ENCODE measurements at regions not wholly inside any gene's neighbourhood (a gene's known extent, or its start where the extent isn't known, plus 50 kb on each side); places are given as distances from the start of the nearest gene placed in this dataset.

GRCh38 chr1:82420584-82420983 lies 619.9 kb downstream of the ADGRL2 start:
- DNase-seq (ENCODE audit: low spot score) (no peak), ATAC-seq (ENCODE audit: low read depth) (no peak)
- no peak overlapping the region for H3K4me3 ChIP-seq (ENCODE audit: severe bottlenecking)
- TF ChIP-seq, protein P1, sequence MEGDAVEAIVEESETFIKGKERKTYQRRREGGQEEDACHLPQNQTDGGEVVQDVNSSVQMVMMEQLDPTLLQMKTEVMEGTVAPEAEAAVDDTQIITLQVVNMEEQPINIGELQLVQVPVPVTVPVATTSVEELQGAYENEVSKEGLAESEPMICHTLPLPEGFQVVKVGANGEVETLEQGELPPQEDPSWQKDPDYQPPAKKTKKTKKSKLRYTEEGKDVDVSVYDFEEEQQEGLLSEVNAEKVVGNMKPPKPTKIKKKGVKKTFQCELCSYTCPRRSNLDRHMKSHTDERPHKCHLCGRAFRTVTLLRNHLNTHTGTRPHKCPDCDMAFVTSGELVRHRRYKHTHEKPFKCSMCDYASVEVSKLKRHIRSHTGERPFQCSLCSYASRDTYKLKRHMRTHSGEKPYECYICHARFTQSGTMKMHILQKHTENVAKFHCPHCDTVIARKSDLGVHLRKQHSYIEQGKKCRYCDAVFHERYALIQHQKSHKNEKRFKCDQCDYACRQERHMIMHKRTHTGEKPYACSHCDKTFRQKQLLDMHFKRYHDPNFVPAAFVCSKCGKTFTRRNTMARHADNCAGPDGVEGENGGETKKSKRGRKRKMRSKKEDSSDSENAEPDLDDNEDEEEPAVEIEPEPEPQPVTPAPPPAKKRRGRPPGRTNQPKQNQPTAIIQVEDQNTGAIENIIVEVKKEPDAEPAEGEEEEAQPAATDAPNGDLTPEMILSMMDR (IDR thresholded peaks at IDR 0.05; ENCODE audit: poor library complexity, severe bottlenecking): no peak
- H3K36me3 ChIP-seq (ENCODE audit: low read depth): no peaks in the 10 kb centered on the region
- H3K27me3 ChIP-seq (ENCODE audit: insufficient read depth, poor library complexity, severe bottlenecking): no peaks in the 10 kb centered on the region
- no peaks in the 10 kb centered on the region for H3K9me3 ChIP-seq (ENCODE audit: severe bottlenecking)
- H3K27ac ChIP-seq (ENCODE audit: poor library complexity, severe bottlenecking): no peak overlapping the region
- no peaks in the 10 kb centered on the region for H3K4me1 ChIP-seq (ENCODE audit: insufficient read depth, poor library complexity, severe bottlenecking)

DNA sequence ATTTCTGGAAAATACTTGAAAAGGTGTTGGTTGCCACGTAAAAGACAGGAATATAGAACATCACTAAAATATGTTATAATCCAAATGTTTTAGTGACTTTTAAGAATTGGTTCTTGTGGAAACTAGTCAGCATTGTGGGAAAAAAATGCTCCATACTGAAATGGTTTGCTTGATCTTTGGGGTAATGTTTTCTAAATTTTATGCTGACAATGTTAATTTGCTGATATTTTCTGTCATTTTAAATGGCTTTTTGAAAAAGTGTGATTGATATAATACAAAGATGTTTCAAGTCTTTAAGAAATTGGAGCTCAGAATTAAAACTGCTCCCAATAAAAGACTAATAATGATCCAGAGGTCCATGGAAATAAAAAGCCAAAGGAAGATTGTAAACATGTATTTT lies 610.9 kb downstream of the ADGRL2 start:
- no peaks in the 10 kb centered on the region for H3K9me3 ChIP-seq (ENCODE audit: severe bottlenecking)

GRCh38 chr1:82405333-82405732 lies 604.6 kb downstream of the ADGRL2 start:
- Histone ChIP-seq H3K4me1 (ENCODE audit: insufficient read depth, poor library complexity, severe bottlenecking) (no peaks in the 10 kb centered on the region), H3K36me3 (ENCODE audit: low read depth) (no peaks in the 10 kb centered on the region), H3K4me3 (ENCODE audit: severe bottlenecking) (no peak overlapping the region), H3K9me3 (ENCODE audit: severe bottlenecking) (no peaks in the 10 kb centered on the region), H3K27me3 (ENCODE audit: insufficient read depth, poor library complexity, severe bottlenecking) (no peaks in the 10 kb centered on the region), H3K27ac (ENCODE audit: poor library complexity, severe bottlenecking) (no peak overlapping the region)
- no peak for ATAC-seq (ENCODE audit: low read depth)
- DNase-seq (ENCODE audit: low spot score): no peak
- TF ChIP-seq, protein P1 (IDR thresholded peaks at IDR 0.05; ENCODE audit: poor library complexity, severe bottlenecking): no peak

More for the DNA sequence above, 610.9 kb downstream of the ADGRL2 start:
- Histone ChIP-seq H3K4me3 (ENCODE audit: severe bottlenecking) (no peak overlapping the region), H3K27ac (ENCODE audit: poor library complexity, severe bottlenecking) (no peak overlapping the region), H3K36me3 (ENCODE audit: low read depth) (no peaks in the 10 kb centered on the region), H3K27me3 (ENCODE audit: insufficient read depth, poor library complexity, severe bottlenecking) (no peaks in the 10 kb centered on the region), H3K4me1 (ENCODE audit: insufficient read depth, poor library complexity, severe bottlenecking) (no peaks in the 10 kb centered on the region)
- DNase-seq (ENCODE audit: low spot score): no peak
- TF ChIP-seq, protein P1 (IDR thresholded peaks at IDR 0.05; ENCODE audit: poor library complexity, severe bottlenecking): no peak
- ATAC-seq (ENCODE audit: low read depth): no peak

DNA sequence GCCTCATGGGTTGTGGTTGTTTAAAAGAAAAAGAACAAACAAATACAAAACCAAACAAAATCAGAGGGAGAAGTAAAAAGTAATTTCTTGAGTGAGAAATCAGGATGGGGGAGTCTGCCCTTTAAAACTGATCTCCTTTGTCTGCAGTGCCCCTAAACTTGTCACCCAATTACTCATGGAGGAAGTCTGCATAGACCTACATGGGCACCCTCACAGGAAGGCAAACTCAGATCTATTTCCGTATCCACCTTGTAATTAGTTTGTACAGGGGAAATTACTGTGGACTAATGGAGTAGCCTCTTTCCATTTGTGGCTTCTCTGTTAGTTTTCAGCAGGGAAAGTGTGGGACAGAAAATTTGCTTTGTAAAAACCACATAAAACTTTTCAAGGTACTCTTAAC lies 600.4 kb downstream of the ADGRL2 start:
- H3K27me3 ChIP-seq (ENCODE audit: insufficient read depth, poor library complexity, severe bottlenecking): no peaks in the 10 kb centered on the region
- no peak overlapping the region for H3K4me3 ChIP-seq (ENCODE audit: severe bottlenecking)
- H3K27ac ChIP-seq (ENCODE audit: poor library complexity, severe bottlenecking): no peak overlapping the region
- H3K36me3 ChIP-seq (ENCODE audit: low read depth): no peaks in the 10 kb centered on the region
- H3K4me1 ChIP-seq (ENCODE audit: insufficient read depth, poor library complexity, severe bottlenecking): no peaks in the 10 kb centered on the region
- TF ChIP-seq, protein P1 (IDR thresholded peaks at IDR 0.05; ENCODE audit: poor library complexity, severe bottlenecking): no peak
- no peaks in the 10 kb centered on the region for H3K9me3 ChIP-seq (ENCODE audit: severe bottlenecking)
- DNase-seq (ENCODE audit: low spot score) (no peak), ATAC-seq (ENCODE audit: low read depth) (no peak)

- no peak for ATAC-seq (ENCODE audit: low read depth)
These were observed 599.8 kb downstream of the ADGRL2 start for GRCh38 chr1:82400521-82400920.

More at GRCh38 chr1:82400521-82400920, 599.8 kb downstream of the ADGRL2 start:
- Histone ChIP-seq H3K4me1 (ENCODE audit: insufficient read depth, poor library complexity, severe bottlenecking) (no peaks in the 10 kb centered on the region), H3K27me3 (ENCODE audit: insufficient read depth, poor library complexity, severe bottlenecking) (no peaks in the 10 kb centered on the region), H3K4me3 (ENCODE audit: severe bottlenecking) (no peak overlapping the region), H3K36me3 (ENCODE audit: low read depth) (no peaks in the 10 kb centered on the region), H3K9me3 (ENCODE audit: severe bottlenecking) (no peaks in the 10 kb centered on the region), H3K27ac (ENCODE audit: poor library complexity, severe bottlenecking) (no peak overlapping the region)
- DNase-seq (ENCODE audit: low spot score): no peak
- TF ChIP-seq, protein P1 (IDR thresholded peaks at IDR 0.05; ENCODE audit: poor library complexity, severe bottlenecking): no peak
